CD4-positive, alpha-beta T cell treated with Interleukin-15 for 4 hours (primary cell): ENCODE measurements at regions not wholly inside any gene's neighbourhood (a gene's known extent, or its start where the extent isn't known, plus 50 kb on each side); places are given as distances from the start of the nearest gene placed in this dataset.

Source experiments
- DNase-seq: peaks from one replicate; pipeline ENCODE4 v3.0.0-alpha.2; 2020; ENCODE audit warnings: low spot score

DNA sequence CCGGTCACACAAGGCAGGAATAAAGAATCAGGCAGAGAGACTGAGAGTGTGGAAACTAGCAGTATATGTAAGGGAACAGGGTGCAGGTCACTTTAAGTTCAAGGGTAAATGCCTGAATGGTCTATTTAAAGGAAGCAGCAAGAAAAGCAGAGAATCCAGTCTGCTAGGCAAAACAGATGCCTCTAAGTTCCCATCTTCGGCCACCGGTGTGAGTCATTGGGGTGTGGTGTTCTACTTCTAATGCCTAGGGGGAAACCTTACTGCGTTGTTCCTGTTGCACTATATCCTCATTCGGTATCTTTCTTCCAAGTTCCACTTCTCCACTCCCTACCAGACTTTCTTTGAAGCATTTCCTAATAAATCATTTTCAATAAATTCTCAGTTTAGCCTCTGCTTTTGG lies 259.9 kb downstream of the HHIPL2 start:
- DNase-seq, result no peak

DNA sequence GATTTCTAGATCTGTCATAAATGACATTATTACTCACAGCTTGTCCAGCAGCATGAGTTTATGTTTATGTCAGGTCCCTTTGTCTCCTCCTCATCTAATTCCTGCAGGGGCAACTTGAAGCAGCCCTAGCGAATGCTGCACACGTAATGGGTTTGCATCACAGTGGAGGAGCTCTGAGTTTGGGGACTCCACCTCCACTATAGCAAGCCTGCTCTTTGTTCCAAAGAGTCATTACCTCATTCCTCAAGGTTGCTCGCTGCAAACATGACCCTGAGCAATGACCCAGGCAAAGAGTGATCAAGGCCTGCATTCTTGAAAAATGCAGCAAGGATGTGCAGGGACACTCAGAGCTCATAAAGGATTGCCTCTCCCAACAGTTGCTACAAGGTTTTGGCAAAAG lies 261.9 kb downstream of the HHIPL2 start:
- DNase-seq, result no peak

DNA sequence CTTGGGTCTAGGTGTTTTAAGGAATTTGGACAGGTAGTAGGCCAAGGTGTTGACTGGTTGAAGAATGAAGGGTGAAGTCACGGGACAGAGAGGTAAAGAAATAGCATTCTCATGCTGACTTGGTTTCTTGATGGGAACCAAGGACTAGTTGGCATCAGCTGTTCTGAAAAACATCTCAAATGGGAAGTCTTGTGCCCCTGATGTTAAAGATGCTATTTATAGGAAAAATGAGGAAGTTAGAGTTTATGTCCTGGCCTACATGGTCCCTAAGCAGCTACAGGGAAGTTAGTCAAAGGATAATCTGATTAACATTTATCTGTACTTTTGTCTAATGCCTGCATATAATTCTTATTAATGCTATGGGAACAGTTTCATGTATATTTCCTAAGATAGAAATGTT lies 262.4 kb downstream of the HHIPL2 start:
- no peak for DNase-seq

DNA sequence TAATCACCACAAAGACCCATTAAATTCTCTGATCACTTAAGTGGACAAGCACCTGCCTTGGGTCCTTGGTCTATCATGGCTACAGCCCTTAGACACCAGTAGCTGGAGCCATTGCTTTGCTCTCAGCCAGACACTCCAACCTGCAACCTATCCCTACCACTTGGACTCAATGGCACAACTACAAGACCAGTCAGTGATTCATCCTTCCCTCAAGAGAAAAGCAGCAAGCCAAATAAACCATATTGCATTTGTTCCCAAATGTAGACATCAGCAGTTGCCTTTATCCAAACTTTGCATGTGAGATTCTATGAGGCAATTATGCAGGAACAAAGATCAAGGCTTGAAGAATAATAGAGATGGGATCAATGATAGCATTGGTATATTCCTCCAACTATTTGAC lies 263.4 kb downstream of the HHIPL2 start:
- no peak for DNase-seq

DNA sequence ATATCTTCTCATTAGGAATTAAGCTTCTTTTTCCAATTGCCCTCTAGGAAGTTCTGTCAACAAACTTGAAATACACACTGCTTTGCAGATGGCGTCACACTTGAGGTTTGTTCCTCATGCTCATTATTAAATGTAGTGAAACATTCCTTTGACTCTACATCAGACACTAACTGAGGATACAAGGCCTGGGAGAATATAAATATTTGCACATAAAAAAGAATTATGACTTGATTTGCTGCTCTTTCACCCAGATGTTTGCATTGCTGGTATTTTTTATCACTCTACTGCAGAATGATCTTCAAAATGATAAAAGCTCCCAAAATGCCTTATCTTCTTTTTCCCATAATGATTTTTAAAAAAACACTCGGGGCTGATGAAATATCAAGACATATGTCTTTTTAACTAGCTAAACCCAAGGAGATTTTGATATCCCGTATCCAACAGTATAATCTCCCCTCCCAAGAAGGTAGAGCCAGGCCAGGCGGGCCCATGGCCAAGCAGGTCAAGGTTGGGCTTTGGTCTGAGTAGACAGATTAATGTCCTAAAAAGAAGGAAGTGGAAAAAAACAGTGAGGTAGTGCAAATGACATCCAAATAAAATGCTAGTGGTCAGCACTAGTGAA lies 264.6 kb downstream of the HHIPL2 start:
- no peak for DNase-seq

DNA sequence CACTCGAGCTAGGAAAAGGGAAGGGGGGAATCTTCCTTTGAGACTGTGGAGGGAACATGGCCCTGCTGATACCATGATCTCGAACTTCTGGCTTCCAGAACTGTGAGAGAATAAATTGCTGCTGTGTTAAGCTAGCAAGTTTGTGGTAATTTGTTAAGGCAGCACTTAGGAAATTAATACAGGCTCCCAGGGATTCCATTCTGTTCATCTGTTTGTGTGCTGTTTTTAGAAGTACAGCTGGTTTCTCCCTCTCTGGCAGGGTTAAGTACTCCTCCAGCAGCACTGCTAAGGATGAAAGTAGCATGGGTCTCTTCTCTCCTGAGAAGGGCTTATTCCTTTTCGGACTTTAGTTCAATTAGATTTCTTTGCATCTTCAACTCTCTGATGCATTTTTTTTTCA lies 268.3 kb downstream of the HHIPL2 start:
- no peak for DNase-seq

DNA sequence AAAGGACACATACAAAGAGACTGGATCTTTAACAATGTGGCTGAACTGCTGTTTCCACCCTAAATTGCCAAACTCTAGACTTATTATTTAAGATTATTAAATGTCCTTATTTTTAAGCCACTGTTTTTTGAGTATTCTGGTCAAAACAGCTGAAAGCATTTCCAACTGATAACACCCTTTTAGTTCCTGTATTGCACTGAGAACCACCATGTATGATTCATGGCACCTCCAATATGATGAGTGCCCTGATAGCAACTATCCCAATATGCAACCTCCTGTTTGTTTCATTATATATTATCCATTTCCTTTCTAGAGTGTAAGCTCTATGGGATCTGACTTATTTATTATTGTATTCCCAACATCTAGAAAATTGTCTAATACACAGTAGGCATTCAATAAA lies 269.4 kb downstream of the HHIPL2 start:
- DNase-seq, result no peak

DNA sequence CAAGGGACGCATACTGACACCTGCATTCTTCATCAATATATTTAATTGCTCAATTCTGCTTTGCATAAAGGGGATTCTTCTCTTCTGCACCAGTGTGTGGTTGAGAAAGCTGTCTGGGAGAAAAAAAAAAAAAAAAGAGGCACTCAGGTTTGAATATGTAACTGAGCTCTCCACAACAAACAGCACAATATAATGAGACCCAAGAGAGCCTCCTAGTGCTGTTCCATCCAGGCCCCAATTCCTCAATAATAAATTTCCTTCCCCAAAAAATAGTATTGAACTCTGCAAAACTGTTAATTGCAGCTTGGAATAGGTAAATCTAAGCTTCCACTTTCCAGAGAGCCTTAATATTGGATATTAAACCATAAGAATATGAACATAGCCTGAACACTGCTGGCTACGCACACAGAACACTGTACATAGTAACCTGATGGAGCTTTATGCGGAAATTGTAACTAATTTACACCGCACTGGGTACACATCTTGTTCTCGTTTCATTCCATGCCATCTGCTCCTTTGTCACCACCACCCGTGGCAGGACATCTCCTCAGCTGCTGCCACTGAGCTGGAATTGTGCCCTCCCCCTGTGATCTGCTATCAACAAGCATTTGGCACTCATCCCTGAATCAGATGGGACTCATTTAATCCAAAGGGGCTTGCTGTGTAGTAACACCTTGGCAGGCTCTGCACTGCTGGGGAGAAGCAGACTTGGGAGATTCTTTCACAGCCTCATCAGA lies 272.0 kb downstream of the HHIPL2 start:
- no peak for DNase-seq

DNA sequence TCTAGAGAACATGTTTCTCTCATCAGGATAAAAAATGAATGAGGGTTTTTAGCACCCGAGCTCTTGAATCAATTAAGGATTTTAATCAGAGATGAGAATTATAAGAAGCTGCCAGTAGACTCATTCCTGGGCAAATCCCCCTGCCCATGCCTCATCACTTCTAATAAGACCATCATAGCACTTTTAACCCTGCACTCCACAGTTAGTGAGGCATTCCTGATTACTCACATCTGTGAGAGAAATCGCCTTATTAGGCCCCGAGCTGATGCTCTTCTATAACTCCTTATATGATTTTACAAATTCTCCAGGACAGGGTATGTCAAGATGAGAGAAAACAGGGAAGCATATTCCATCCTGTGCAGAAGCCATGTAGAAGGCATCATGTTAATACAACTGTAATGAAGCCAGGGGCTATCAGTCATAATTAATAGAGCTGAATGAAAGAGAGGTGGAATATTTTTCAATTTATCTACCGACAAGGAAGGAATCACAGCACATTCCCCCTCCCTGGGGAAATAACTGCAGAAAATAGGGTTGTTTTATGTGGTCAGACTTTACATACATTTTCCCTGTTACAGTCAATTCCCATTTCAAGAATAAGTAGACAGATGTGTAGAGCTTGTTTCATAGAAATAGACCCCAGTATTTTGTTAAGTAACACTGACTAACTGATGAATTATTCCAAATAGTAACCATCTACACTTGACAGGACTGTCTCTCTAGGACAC lies 272.7 kb downstream of the HHIPL2 start:
- DNase-seq, result no peak

DNA sequence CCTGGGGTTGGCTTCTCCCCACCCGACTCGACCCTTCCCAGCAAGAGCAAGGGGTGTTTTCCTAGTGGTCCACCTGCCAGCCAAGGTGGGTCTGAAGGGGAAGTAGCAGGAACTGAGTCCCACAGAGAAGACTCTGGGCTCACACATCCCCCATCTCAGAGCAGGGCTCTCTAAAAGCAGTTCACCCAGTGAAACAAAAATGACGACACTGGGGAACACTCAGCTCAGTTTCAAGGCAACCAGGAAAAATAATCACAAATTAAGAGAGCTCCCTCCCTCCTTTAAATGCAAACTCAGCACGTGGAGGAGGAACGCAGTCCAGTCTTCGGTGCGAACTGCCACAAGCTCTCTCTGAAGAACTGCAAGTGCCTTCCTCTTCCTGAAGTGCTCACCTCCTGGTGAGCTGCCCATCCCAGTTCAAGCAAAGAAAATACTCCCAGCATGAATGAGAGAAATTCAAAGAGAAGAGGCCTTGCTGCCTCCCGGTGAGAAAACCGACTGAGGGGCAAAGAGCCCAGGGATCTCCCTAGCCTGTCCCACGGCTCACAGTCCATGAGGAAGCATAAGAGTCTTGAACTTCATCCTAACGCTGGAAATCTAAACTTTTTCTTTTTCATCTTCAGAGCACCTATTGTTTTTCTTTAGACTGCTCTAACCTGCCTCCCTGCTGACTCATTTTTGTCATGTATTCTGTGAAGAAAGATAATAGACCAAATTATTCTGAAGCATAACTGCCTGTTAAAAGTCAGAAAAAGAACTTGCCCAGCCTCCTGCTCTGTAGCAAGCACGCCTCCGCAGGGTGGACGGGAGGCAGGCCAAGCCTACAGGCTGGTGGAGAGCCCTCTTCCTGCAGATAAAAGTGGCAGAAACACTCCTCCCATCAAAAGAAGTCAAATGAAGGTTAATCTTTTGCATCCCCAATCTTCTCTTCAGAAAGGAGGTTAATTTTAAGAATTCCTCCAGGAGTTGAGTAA lies 281.4 kb downstream of the HHIPL2 start:
- no peak for DNase-seq

DNA sequence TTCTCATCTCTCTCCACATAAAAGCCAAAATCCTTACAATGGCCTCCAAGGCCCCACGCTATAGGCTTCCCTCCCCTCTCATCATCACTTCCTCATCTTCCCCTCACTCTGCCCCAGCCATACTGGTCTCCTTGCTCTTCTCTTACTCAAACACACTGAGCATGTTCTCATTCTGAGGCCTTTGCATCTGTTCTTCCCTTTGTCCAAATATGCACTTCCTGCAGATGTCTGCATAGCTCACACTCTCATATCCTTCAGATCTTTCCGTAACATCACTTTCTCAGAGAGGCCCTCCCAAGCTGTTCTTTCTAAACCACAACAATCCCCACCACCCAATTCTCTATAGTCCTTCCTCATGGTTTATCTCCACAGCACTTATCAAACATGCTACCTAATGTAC lies 284.1 kb downstream of the HHIPL2 start:
- DNase-seq, result no peak

DNA sequence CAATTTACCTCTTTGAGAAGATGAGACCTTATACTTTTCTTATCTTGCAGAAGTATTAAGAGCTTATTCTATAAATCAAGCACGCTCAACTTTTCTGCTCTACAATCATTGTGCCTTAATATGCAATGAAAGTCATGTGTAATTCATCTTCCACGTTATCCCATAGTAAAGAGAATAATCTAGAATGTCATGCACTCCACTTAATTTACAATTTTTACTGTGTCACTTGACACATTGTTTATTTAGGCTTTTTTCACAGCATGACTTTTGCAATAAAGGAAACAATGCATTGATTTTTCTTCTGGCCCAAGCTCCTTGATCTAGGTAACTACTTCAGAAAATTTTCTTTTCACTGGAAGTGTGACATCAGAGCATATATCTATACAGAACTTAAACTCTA lies 290.9 kb downstream of the HHIPL2 start:
- no peak for DNase-seq

DNA sequence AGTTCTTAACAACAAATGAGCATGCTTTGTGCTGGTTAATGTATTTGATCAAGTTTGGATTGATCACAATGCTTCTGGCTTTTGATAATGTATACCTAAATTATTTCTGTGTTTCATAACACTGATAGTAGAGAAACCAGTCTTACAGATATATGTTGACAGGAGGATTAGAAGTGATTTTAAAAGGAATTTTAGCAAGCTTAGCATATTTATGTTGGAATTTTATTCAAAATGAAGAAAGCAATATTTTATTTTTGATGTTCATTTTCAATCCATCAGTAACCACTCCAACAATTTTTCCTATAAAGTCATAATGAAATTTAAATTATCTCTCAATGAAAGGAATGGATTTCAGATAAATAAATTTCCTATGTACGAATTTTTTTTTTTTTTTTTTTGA lies 291.8 kb downstream of the HHIPL2 start:
- no peak for DNase-seq

DNA sequence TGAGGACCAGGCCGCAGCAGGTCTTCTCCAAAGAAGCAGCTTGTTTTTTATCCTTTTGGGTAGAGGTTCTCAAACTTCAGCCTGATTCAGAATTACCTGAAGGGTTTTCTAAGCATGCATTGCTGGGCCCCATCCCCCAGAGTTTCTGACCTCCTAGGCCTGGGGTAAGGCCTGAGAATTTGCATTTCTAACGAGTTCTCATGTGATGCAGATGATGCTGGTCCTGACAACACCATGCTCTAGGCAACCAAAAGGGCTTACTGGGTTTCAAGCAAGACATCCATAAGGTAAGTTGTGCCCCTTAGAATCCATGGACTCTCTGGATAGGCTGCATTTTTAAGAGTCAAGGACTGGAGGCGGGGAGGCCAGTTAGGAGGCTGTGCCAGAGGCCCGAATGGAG lies 295.1 kb downstream of the HHIPL2 start:
- DNase-seq, result no peak

DNA sequence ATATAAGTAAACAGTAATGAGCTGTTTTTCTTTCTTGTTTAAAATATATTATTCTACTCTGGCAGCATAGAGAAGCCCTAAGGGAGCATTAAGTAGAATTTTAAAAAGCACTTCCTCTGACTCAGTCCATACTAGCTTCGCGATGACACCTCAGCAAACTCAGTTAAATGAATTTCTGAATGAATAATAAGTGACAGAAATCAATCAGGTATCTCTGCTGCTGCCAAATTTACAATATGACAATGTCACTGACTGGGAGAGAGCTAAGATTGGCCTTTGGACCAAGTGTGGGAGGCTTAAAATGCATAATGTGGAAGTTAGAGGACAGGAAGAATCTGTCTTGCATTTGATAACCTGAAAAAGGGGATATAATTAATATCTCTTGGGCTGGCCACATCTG lies 296.1 kb downstream of the HHIPL2 start:
- DNase-seq, result no peak

DNA sequence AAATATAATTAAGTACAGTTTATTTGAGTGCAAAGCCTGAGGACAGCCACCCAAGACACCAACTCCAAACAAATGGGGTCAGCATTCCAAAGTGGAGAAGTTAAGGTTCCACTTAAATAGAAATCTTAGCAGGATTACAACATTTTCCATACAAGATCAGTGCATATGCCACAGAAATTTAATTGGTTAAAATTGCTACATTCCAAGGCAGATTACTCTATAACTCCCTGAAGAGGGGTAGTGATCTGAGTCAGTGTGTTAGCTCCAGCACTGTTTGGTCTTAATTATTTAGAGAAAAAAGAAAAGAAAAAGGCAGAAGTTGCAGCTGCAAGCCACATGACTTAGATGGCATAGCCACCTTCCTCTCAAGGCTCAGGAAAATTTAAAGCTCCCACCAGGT lies 297.5 kb downstream of the HHIPL2 start:
- DNase-seq, result no peak

DNA sequence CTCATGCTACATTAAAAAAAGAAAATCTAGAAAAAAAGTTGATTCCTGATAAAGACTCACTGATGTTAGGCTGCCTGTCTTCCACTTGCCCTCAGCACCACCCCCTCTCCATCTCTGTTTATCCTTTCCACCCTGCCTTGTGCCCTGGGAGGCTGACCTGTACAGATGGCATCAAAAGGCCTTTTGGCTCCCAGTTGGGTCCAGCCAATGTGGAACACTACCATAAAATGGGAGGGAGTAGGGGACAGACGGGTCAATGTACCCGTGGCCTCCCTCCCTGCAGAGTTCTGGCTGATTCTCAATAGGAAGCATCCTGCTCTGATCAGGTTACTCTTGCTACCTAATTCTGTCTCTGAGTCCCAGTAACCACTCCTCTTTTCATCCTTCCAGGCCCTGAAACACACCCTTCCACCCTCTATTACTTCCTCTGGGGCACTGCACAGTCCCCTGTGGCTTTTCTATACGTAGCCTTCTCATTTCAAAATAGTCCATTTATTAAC lies 300.0 kb downstream of the HHIPL2 start:
- DNase-seq, result no peak

DNA sequence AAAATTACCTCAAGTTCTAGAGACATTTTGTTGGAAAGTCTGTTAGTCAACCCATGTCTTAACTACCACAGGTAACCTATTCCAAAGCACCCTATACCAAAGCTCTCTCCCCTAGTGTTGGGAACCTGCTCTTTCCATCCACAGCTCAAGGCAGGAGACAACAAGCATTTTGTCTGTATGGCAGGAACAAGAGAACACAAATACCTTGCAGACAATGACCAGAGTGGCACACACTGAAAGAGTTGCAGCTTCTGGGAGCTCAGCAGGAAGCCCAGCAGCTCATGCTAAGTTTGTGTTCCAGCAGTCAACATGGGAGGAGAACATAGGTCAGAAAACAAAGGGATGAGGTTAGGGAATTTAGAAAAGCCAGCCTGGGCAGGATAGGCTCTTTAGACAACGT lies 300.8 kb downstream of the HHIPL2 start:
- DNase-seq, result no peak

DNA sequence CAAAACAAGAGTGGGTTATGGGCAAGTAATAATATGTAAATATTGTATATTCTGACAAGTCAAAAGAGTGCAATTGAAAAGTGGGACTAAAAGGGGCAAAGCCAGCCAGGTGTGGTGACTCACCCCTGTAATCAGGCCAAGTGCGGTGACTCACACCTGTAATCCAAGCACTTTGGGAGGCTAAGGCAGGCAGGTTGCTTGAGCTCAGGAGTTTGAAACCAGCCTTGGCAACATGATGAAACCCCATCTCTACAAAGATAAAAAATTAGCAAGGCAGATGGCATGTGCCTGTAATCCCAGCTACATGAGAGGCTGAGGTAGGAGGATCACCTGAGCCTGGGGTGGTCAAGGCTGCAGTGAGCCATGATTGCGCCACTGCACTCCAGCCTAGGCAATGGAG lies 304.0 kb downstream of the HHIPL2 start:
- no peak for DNase-seq

DNA sequence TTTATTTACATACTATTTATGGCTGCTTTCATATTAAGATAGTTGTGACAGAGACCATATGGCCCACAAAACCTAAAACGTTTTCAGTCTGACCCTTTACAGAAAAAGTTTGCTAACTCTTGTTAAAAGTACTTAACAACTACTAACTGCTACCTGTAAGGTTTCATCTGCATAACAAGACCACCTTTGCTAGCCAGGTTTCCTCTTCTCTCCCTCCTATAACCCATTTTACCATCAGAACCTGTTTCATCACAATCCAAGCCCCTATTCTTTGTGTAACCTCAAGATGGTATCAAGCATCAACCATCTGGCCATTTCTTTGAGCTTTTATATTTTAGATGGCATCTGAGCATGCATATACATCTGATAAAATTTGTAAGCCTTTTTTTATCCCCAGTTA lies 305.4 kb downstream of the HHIPL2 start:
- no peak for DNase-seq

DNA sequence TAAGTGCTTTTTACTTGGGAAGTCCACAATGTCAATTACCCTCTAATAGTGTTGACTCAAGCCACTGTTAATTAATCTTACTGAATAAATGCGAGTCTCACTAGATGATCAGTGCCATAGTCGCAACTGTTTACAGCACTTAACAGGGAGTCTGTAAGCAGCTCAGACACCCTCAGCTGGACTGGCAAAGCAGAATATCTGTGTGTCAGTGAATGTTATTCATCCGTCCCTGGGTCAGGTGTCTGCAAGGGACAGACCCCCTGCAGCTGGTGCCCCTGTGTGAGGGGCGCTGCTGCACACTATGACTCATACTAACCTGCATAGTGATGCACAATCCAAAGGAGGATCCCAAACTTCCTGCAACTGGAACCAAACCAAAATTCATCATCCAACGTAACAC lies 306.5 kb downstream of the HHIPL2 start:
- DNase-seq, result no peak

DNA sequence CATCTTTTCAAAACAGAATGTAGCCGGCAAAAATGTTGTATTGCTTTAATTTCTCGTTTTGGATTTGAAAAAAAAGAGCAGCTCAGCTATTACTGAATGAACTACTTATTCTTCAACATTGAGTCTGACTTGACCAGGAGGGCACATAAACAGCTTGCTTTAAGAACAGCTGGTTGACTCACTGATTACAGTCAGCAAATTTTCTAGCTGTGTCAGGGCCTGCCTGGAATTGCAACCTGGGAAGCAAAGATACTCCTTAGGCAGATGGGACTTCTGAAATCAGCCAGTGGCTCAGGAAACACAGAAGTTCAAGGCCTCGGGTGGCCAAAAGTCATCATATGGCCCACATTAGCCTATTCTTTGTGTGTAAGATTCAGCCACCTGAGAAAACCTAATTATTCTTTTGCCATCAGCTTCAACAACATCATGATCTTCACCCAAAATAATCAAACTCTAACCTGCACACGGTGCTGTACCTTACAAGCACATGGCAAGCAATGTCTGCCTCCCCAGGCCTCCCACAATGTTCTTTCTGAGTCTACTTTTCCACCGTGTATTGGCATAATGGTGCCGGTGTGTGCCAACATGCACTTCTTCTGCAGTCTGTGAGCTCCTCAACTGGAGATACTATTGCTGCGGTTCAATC lies 307.2 kb downstream of the HHIPL2 start:
- DNase-seq, result no peak
